Hepatocyte (in vitro differentiated cells): ENCODE measurements at regions not wholly inside any gene's neighbourhood (a gene's known extent, or its start where the extent isn't known, plus 50 kb on each side); places are given as distances from the start of the nearest gene placed in this dataset.

Experiments used
- EZH2 ChIP-seq: fragments of 200-600 bp; sonication (generic); IDR thresholded peaks from 2 replicates; pipeline ENCODE4 v1.6.1; 2016; ENCODE audit warnings: antibody characterized with exemption, mild to moderate bottlenecking, borderline replicate concordance
- EZH2phosphoT487 ChIP-seq: fragments of 200-600 bp; sonication (generic); IDR thresholded peaks from one replicate; pipeline ENCODE4 v1.6.1; 2018; ENCODE audit warnings: antibody characterized with exemption, mild to moderate bottlenecking, low read depth, moderate library complexity; ENCODE audit not compliant: unreplicated experiment, severe bottlenecking
- TF ChIP-seq, protein P1 (sequence below): fragments of 200-600 bp; sonication (generic); IDR thresholded peaks from 2 replicates; pipeline ENCODE4 v1.5.1; 2016; ENCODE audit warnings: antibody characterized with exemption, mild to moderate bottlenecking; ENCODE audit not compliant: poor library complexity

DNA sequence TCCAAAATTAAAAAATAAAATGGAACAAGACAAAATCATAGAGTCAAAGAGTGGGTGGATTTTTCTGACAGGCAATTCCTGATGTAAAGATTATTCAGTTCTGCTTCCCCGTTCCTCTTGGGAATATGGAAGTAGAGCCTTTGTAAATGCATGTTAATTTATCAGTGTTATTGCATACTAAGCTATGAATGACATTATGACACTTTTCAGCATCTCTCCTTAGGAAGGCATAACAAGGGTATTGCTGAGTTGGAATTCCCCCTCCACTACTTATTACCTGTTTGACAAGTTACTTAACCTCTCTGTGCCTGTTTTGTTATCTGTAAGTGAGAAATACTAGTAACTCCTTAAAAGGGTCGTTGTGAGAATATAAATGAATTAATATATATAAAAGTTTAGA is 640.4 kb downstream of the LMO4 start:
- TF ChIP-seq, protein P1, sequence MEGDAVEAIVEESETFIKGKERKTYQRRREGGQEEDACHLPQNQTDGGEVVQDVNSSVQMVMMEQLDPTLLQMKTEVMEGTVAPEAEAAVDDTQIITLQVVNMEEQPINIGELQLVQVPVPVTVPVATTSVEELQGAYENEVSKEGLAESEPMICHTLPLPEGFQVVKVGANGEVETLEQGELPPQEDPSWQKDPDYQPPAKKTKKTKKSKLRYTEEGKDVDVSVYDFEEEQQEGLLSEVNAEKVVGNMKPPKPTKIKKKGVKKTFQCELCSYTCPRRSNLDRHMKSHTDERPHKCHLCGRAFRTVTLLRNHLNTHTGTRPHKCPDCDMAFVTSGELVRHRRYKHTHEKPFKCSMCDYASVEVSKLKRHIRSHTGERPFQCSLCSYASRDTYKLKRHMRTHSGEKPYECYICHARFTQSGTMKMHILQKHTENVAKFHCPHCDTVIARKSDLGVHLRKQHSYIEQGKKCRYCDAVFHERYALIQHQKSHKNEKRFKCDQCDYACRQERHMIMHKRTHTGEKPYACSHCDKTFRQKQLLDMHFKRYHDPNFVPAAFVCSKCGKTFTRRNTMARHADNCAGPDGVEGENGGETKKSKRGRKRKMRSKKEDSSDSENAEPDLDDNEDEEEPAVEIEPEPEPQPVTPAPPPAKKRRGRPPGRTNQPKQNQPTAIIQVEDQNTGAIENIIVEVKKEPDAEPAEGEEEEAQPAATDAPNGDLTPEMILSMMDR = no peak
- TF ChIP-seq EZH2 (no peak), EZH2phosphoT487 (no peak)
